IgD-negative memory B cell (primary cell): ENCODE measurements at regions not wholly inside any gene's neighbourhood (a gene's known extent, or its start where the extent isn't known, plus 50 kb on each side); places are given as distances from the start of the nearest gene placed in this dataset.
"Not testable (repeated sequence)": the region's sequence is repeated elsewhere in the genome, so short reads cannot be mapped to it uniquely, and the experiment has no call there.

ENCODE experiments used
- H3K27ac Mint-ChIP-seq, 3 donors: one replicate each; pipeline ENCODE4 v1.8.0; 2020 to 2022; ENCODE audit warnings: mild to moderate bottlenecking in 3 of 3, mixed read lengths in 3 of 3, moderate library complexity in 1 of 3
- H3K27me3 Mint-ChIP-seq: one replicate; pipeline ENCODE4 v1.8.0; 2021; ENCODE audit warnings: mixed read lengths
- H3K36me3 Mint-ChIP-seq: one replicate; pipeline ENCODE4 v1.8.0; 2020; ENCODE audit warnings: mild to moderate bottlenecking, mixed read lengths
- H3K4me1 Mint-ChIP-seq, 3 donors: one replicate each; pipeline ENCODE4 v1.8.0; 2020 to 2022; ENCODE audit warnings: mixed read lengths in 3 of 3, mild to moderate bottlenecking in 1 of 3
- H3K4me3 Mint-ChIP-seq, 4 donors: one replicate each; pipeline ENCODE4 v1.8.0; 2020 to 2022; ENCODE audit warnings: mild to moderate bottlenecking in 4 of 4, mixed read lengths in 4 of 4, moderate library complexity in 3 of 4
- H3K9me3 Mint-ChIP-seq, 3 donors: one replicate each; pipeline ENCODE4 v1.8.0; 2020 to 2021; ENCODE audit warnings: mixed read lengths in 3 of 3, mild to moderate bottlenecking in 1 of 3

DNA sequence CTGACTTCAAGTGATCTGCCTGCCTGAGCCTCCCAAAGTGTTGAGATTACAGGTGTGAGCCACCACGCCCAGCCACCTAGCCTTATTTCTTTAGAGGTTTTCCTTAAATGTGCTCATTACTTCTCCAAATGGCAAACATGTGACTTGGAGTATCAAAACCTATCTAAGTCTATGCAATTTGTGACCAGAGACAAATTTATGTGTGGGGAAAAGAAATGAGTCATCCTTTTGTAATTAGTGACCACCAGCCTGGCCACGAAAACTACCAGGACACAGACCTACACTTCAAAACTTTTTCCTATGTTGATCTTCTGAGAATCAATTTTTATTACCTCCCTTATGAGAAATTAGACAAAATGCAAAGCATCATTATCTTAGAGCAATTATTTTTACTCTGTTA is 64.6 kb upstream of the OGFRL1 start:
- no peaks in the 10 kb centered on the region for H3K27me3 Mint-ChIP-seq
- no peaks in the 10 kb centered on the region for H3K9me3 Mint-ChIP-seq
- H3K36me3 Mint-ChIP-seq = no peaks in the 10 kb centered on the region
- H3K27ac Mint-ChIP-seq = no peak overlapping the region
- H3K4me3 Mint-ChIP-seq = no peak overlapping the region
- H3K4me1 Mint-ChIP-seq = peaks cover 4 to 11% (median 7%) of the 10 kb centered on the region in 3 donors

DNA sequence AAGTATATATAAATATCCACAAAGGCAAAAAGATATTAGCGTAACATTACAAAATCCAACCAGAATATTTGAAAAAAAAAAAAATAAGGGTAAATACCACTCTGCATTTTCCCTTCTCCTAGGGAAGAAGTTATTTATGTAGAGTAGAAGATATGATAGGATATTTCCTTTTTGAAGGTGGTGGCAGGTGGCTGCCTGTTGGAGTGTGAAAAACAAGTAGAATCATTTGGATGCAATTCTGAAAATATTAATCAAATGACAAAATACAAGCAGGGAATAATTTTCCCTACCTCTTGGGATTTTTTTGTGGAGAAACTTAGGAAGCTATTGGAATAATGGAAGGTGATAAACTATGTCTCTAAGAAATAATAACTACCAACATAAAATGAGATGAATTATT is 62.5 kb upstream of the OGFRL1 start:
- Mint-ChIP-seq H3K9me3 (no peaks in the 10 kb centered on the region), H3K36me3 (no peaks in the 10 kb centered on the region), H3K27ac (no peak overlapping the region), H3K27me3 (no peaks in the 10 kb centered on the region), H3K4me3 (no peak overlapping the region), H3K4me1 (peaks cover 6 to 17% (median 12%) of the 10 kb centered on the region in 3 donors)

DNA sequence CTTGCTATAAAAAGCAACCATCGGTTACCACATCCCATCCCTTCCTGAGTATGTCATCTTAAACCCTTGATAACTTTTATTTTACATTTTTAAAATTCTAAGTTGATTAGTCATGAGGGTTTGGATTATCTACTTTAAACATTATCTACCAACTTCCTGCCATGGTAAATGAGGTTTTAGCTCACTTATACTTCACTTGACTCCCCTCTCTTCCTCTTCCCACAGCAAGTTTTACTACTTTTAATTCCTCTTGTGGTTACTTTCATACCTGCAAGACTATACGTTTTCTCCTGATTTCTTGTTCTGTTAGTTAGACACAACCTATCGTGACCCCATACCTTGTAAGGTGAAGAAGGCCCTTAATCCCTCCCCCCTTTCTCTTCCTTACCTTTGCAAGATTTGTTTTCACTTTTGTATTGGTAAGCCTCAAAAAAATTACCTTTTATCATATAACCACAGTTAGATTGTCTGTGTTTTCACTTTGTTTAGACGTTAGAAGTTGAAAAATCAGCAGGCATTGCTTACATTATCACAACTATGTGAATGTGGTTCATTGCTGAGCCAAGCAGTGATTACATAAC is 60.1 kb upstream of the OGFRL1 start:
- H3K27ac Mint-ChIP-seq = no peak overlapping the region
- H3K9me3 Mint-ChIP-seq = no peaks in the 10 kb centered on the region
- no peaks in the 10 kb centered on the region for H3K36me3 Mint-ChIP-seq
- H3K4me1 Mint-ChIP-seq = peaks cover 15 to 25% (median 15%) of the 10 kb centered on the region in 3 donors
- H3K27me3 Mint-ChIP-seq = peaks cover 3% of the 10 kb centered on the region
- no peak overlapping the region for H3K4me3 Mint-ChIP-seq

DNA sequence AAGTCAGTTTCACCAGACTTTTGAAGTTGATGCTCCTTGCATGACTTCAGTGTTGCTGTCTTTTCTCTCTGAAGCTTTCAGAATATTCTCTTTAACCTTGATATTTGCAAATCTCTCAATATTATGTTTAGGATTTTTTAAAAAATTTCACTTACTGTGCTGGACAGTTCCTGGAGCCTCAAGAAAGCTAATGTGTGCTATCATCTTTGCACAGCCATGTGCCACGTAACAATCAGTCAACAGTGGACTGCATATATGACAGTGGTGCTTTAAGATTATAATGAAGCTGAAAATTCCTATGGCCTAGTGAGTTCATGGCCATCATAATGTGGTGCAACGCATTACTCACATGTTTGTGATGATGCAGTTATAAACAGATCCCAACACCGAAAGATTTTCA is 59.1 kb upstream of the OGFRL1 start:
- no peak overlapping the region for H3K4me3 Mint-ChIP-seq
- H3K9me3 Mint-ChIP-seq = no peaks in the 10 kb centered on the region
- H3K27ac Mint-ChIP-seq = no peak overlapping the region
- H3K27me3 Mint-ChIP-seq = peaks cover 3% of the 10 kb centered on the region
- H3K4me1 Mint-ChIP-seq = peaks cover 15 to 25% (median 16%) of the 10 kb centered on the region in 3 donors
- no peaks in the 10 kb centered on the region for H3K36me3 Mint-ChIP-seq

DNA sequence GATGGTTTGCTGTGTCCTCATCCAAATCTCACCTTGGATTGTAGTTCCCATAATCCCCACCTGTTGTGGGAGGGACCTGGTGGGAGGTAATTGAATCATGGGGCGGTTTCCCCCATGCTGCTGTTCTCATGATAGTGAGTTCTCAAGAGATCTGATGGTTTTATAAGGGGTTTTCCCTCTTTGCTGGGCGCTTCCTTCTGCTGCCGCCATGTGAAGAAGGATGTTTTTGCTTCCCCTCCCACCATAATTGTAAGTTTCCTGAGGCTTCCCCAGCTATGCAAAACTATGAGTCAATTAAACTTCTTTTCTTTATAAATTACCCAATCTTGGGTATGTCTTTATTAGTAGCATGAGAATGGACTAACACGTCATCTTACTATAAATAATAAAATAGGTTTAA is 55.7 kb upstream of the OGFRL1 start:
- not testable (repeated sequence) for H3K36me3 Mint-ChIP-seq

DNA sequence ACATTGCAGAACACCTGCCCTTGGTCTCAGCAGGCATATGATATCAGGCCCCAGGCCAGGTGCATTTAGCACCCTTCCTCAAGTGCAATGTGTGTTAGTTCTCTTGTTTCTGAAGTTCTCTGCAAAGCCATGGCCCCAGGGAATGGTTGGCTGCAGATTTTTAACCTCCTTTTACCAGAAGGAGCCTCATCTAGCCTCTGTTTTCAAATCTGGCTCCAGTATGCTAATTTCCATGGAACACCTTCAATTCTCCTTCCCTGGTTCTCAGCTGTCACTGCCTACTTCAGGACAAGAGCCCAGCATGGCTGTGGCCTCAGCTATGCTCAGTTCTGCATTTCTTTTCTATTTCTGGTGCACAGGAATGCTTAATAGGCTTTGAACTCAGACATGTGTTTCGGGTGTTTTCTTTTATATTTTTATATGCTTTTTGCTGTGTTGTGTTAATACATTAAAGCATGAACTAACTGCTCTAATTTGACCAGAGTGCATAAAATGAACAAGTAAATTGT is 51.6 kb upstream of the OGFRL1 start:
- no peak overlapping the region for H3K4me3 Mint-ChIP-seq
- peaks cover 0 to 1% (median 0%) of the 10 kb centered on the region in 3 donors for H3K9me3 Mint-ChIP-seq
- H3K36me3 Mint-ChIP-seq = peaks cover 3% of the 10 kb centered on the region
- peaks cover 4 to 7% (median 7%) of the 10 kb centered on the region in 3 donors for H3K4me1 Mint-ChIP-seq
- H3K27ac Mint-ChIP-seq = peak overlapping the region in 1 of 3 donors; percentile 25
- H3K27me3 Mint-ChIP-seq = peaks cover 8% of the 10 kb centered on the region

More for the DNA sequence above, 55.7 kb upstream of the OGFRL1 start:
- H3K27ac Mint-ChIP-seq, H3K27me3 Mint-ChIP-seq, H3K4me3 Mint-ChIP-seq, H3K9me3 Mint-ChIP-seq: not testable (repeated sequence)
- H3K4me1 Mint-ChIP-seq = peaks cover 15 to 19% (median 16%) of the 10 kb centered on the region in 3 donors

DNA sequence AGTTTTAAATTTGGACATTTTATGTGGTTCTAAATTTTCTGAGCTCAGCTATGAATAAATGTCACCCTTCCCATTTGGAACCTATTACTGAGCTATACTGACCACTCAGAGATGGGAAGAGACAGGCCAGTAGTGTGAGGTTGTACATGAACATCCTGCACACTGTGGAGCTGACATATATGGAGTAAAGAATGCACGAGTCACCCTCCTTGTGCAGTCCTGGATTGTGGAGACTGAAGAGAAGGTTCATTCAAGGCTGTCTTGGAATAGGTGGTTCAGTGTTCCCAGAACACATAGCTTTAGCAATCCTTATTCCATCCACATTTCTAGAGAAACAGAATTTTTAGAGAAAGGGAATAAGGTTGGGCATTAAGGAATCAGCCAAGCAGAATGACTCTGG is 50.3 kb upstream of the OGFRL1 start:
- peaks cover 5% of the 10 kb centered on the region for H3K27me3 Mint-ChIP-seq
- peaks cover 3% of the 10 kb centered on the region for H3K36me3 Mint-ChIP-seq
- peaks cover under 1 to 3% (median 2%) of the 10 kb centered on the region in 3 donors for H3K4me1 Mint-ChIP-seq
- H3K9me3 Mint-ChIP-seq = peaks cover 0 to 5% (median 0%) of the 10 kb centered on the region in 3 donors
- H3K4me3 Mint-ChIP-seq = no peak overlapping the region
- no peak overlapping the region for H3K27ac Mint-ChIP-seq
